GM10266 (cell line): ENCODE measurements at regions not wholly inside any gene's neighbourhood (a gene's known extent, or its start where the extent isn't known, plus 50 kb on each side); places are given as distances from the start of the nearest gene placed in this dataset.
"Not testable (repeated sequence)": the region's sequence is repeated elsewhere in the genome, so short reads cannot be mapped to it uniquely, and the experiment has no call there.

Experiments
- DNase-seq: peaks from one replicate; pipeline ENCODE4 v3.0.0; 2012; ENCODE audit errors: extremely low spot score
- CTCF ChIP-seq: IDR thresholded peaks from 2 replicates; pipeline ENCODE4 v1.5.1; 2012; ENCODE audit warnings: mild to moderate bottlenecking, low read depth; ENCODE audit not compliant: control insufficient read depth, insufficient read depth; ENCODE audit errors: missing control alignments

- DNase-seq: no peak
- no peak for TF ChIP-seq CTCF
These were observed 245.5 kb downstream of the FNDC1 start for GRCh38 chr6:159414711-159415110.

DNA sequence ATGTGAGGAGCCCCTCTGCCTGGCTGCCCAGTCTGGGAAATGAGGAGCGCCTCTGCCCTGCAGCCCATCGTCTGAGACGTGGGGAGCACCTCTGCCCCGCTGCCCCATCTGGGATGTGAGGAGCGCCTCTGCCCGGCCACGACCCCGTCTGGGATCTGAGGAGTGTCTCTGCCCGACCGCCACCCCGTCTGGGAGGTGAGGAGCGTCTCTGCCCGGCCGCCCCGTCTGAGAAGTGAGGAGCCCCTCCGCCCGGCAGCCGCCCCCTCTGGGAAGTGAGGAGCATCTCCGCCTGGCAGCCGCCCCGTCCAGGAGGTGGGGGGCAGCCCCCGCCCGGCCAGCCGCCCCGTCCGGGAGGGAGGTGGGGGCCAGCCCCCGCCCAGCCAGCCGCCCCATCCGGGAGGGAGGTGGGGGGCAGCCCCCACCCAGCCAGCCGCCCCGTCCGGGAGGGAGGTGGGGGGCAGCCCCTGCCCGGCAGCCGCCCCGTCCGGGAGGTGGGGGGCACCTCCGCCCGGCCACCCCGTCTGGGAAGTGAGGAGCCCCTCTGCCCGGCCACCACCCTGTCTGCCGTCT lies 238.1 kb downstream of the FNDC1 start:
- not testable (repeated sequence) for DNase-seq

GRCh38 chr6:159404296-159404695 lies 235.1 kb downstream of the FNDC1 start:
- TF ChIP-seq CTCF: no peak
- no peak for DNase-seq

GRCh38 chr6:159400826-159401225 lies 231.6 kb downstream of the FNDC1 start:
- no peak for TF ChIP-seq CTCF
- DNase-seq: no peak

GRCh38 chr6:159399751-159400221 lies 230.6 kb downstream of the FNDC1 start:
- TF ChIP-seq CTCF: no peak
- no peak for DNase-seq

DNA sequence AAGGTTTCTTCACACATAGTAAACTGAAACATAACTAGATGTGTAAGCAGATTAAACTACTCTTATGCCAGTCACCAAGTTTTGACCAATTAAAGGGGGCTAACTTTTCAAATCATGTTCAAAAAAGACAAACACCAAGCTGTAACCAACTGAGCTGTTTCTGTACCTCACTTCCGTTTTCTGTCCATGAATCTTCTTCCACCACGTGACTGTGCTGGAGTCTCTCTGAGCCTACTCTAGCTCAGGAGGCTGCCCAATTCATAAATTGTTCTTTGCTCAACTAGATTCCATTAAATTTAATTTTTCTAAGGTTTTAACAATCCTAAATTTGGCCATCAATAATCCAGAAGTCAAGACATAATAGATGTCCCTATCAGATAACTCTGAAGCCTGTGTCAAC lies 229.4 kb downstream of the FNDC1 start:
- DNase-seq: no peak

DNA sequence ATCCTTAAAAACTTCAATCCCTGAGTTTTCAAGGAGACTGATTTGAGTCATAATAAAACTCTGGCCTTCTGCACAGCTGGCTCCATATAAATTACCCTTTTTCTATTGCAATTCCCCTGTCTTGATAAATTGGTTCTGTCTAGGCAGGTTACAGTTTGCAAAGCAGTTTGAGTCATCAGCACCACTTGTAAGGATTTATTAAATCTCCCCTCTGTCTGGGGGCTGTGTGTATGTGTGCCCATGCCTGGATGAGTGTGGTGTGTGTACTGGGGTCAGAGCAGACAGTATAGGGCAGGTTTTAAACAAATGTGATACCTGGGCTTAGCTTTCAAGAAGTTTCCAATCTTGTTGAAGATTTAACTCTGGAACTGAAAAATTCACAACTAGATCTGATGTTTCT lies 228.6 kb downstream of the FNDC1 start:
- no peak for DNase-seq
- no peak for TF ChIP-seq CTCF

More for the DNA sequence above, 229.4 kb downstream of the FNDC1 start:
- no peak for TF ChIP-seq CTCF

- no peak for TF ChIP-seq CTCF
- DNase-seq: no peak
These were observed 226.4 kb downstream of the FNDC1 start for GRCh38 chr6:159395609-159396008.

DNA sequence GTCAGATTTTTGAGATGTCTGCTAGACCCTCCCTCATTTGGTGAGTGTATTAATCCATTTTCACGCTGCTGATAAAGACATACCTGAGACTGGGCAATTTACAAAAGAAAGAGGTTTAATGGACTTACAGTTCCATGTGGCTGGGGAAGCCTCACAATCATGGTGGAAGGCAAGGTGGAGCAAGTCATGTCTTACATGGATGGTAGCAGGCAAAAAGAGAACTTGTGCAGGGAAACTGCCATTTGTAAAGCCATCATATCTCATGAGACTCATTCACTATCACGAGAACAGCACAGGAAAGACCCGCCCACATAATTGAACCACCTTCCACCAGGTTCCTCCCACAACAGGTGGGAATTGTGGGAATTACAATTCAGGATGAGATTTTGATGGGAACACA lies 223.5 kb downstream of the FNDC1 start:
- DNase-seq: not testable (repeated sequence)
